HCT116 (cell line): ENCODE measurements at regions not wholly inside any gene's neighbourhood (a gene's known extent, or its start where the extent isn't known, plus 50 kb on each side); places are given as distances from the start of the nearest gene placed in this dataset.

Source experiments
- ATAC-seq: fragments of 200-7000 bp; cut with Tn5 transposase; 2 replicates; pipeline ENCODE4 v1.9.1; 2020; ENCODE audit warnings: mild to moderate bottlenecking, moderate library complexity
- BruUV-seq: library from RNA; stranded (reverse); fragments of 400-500 nt; replicated peaks from 2 replicates; lab custom pipeline; 2021; lab: Mats Ljungman, UMichigan
- CTCF ChIA-PET: fragments of 300-600 bp; sonication (Branson Sonifier 250); formaldehyde crosslinking; loops from one replicate; lab custom pipeline; 2021; ENCODE audit warnings: antibody characterized with exemption; lab: Charles Lee
- POLR2A ChIA-PET: fragments of 300-600, 350-600 bp; sonication (Branson Sonifier 250); formaldehyde crosslinking; loops from one replicate; lab custom pipeline; 2021; ENCODE audit warnings: antibody characterized with exemption; lab: Charles Lee
- RAD21 ChIA-PET, 2 experiments: fragments of 300-600 bp; sonication (Branson Sonifier 250); formaldehyde crosslinking; loops; one replicate each; lab custom pipeline; 2023; ENCODE audit warnings: low total read pairs in 2 of 2; ENCODE audit not compliant: uncharacterized antibody in 2 of 2, unreplicated experiment in 2 of 2, low non-redundant PET in 1 of 2; lab: Charles Lee
- DNase-seq: peaks from one replicate; pipeline ENCODE4 v3.0.0-alpha.2; 2010; ENCODE audit warnings: low read depth, low spot score
- H2AFZ ChIP-seq: fragments of 200-600 bp; shearing (Covaris generic), sonication (generic); 2 replicates; pipeline ENCODE4 v1.6.1; 2017; ENCODE audit warnings: low read depth, mixed run types, mixed read lengths, antibody characterized with exemption, low read length; ENCODE audit not compliant: poor library complexity, severe bottlenecking
- H3K27ac ChIP-seq: 2 replicates; pipeline ENCODE4 v1.5.1; 2012; ENCODE audit warnings: low read depth, low read length
- H3K27me3 ChIP-seq: fragments of 200-600 bp; sonication (generic); 2 replicates; pipeline ENCODE4 v1.6.1; 2016; ENCODE audit warnings: mixed run types, low read length, mixed read lengths; ENCODE audit not compliant: insufficient read depth
- H3K36me3 ChIP-seq, 2 experiments: fragments of 200-500 bp in 1 of 2; fragments of 200-600 bp in 1 of 2; sonication (Bioruptor generic) in 1 of 2; sonication (generic) in 1 of 2; 2 replicates each; pipeline versions ENCODE4 v1.5.1 to v1.6.1; 2014 to 2016; ENCODE audit warnings: low read length in 2 of 2, inconsistent platforms in 1 of 2, mixed read lengths in 1 of 2, mixed run types in 1 of 2; ENCODE audit not compliant: insufficient read depth in 2 of 2, control insufficient read depth in 1 of 2
- H3K4me1 ChIP-seq, 2 experiments: fragments of 200-600 bp in 1 of 2; sonication (generic) in 1 of 2; 2 replicates each; pipeline versions ENCODE4 v1.5.1 to v1.6.1; 2012 to 2017; ENCODE audit warnings: low read length in 2 of 2, inconsistent platforms in 1 of 2, mild to moderate bottlenecking in 1 of 2, mixed read lengths in 1 of 2, mixed run types in 1 of 2, moderate library complexity in 1 of 2; ENCODE audit not compliant: insufficient read depth in 2 of 2, control insufficient read depth in 1 of 2
- H3K4me2 ChIP-seq: fragments of 200-600 bp; sonication (generic); 2 replicates; pipeline ENCODE4 v1.6.1; 2017; ENCODE audit warnings: mixed run types, low read length, mixed read lengths
- H3K4me3 ChIP-seq, 2 experiments: fragments of 200-600 bp in 1 of 2; sonication (generic) in 1 of 2; replicated peaks in 1 of 2; 2 replicates each; pipeline ENCODE4 v1.5.1; 2011 to 2016; ENCODE audit warnings: low read length in 2 of 2, control low read depth in 1 of 2, low read depth in 1 of 2, mild to moderate bottlenecking in 1 of 2, mixed read lengths in 1 of 2, mixed run types in 1 of 2
- H3K79me2 ChIP-seq: fragments of 200-600 bp; sonication (generic); 2 replicates; pipeline ENCODE4 v1.6.1; 2017; ENCODE audit warnings: mild to moderate bottlenecking, mixed run types, low read length, moderate library complexity, mixed read lengths; ENCODE audit not compliant: insufficient read depth
- H3K9ac ChIP-seq: fragments of 200-600 bp; sonication (generic); 2 replicates; pipeline ENCODE4 v1.6.1; 2016; ENCODE audit warnings: low read length, mixed read lengths
- H3K9me2 ChIP-seq: fragments of 200-600 bp; sonication (generic), shearing (Covaris generic); 2 replicates; pipeline ENCODE4 v1.6.1; 2017; ENCODE audit warnings: mixed run types, mild to moderate bottlenecking, moderate library complexity; ENCODE audit not compliant: insufficient read depth
- H3K9me3 ChIP-seq, 2 experiments: fragments of 200-500 bp in 1 of 2; fragments of 200-600 bp in 1 of 2; sonication (Bioruptor generic) in 1 of 2; sonication (generic) in 1 of 2; 2 replicates each; pipeline ENCODE4 v1.6.1; 2014 to 2017; ENCODE audit warnings: low read length in 2 of 2, mixed read lengths in 2 of 2, inconsistent platforms in 1 of 2, low read depth in 1 of 2, mild to moderate bottlenecking in 1 of 2, mixed run types in 1 of 2, moderate library complexity in 1 of 2; ENCODE audit not compliant: control insufficient read depth in 1 of 2, insufficient read depth in 1 of 2
- H4K20me1 ChIP-seq: fragments of 200-600 bp; sonication (generic), shearing (Covaris generic); 2 replicates; pipeline ENCODE4 v1.6.1; 2017; ENCODE audit warnings: mixed run types, mild to moderate bottlenecking, moderate library complexity; ENCODE audit not compliant: insufficient read depth
- ATF3 ChIP-seq: IDR thresholded peaks from 2 replicates; pipeline ENCODE4 v1.6.1; 2012
- CEBPB ChIP-seq: IDR thresholded peaks from 2 replicates; pipeline ENCODE4 v1.6.1; 2012; ENCODE audit warnings: low read depth
- CTCF ChIP-seq, 3 experiments: fragments of 200-600 bp in 1 of 3; sonication (generic) in 1 of 3; IDR thresholded peaks in 2 of 3; conservative IDR thresholded peaks in 1 of 3; 2 replicates each; pipeline ENCODE4 v1.5.1; 2012 to 2017; ENCODE audit warnings: low read depth in 2 of 3, low read length in 2 of 3, antibody characterized with exemption in 1 of 3, borderline replicate concordance in 1 of 3, control low read depth in 1 of 3, mild to moderate bottlenecking in 1 of 3, mixed read lengths in 1 of 3, mixed run types in 1 of 3, moderate library complexity in 1 of 3; ENCODE audit not compliant: insufficient read depth in 1 of 3
- EGR1 ChIP-seq: IDR thresholded peaks from 2 replicates; pipeline ENCODE4 v1.6.1; 2012; ENCODE audit warnings: low read depth
- ELF1 ChIP-seq: IDR thresholded peaks from 2 replicates; pipeline ENCODE4 v1.6.1; 2012; ENCODE audit warnings: low read depth, borderline replicate concordance
- MAX ChIP-seq: IDR thresholded peaks from 2 replicates; pipeline ENCODE4 v1.6.1; 2012
- POLR2AphosphoS5 ChIP-seq: IDR thresholded peaks from 2 replicates; pipeline ENCODE4 v1.6.1; 2011; ENCODE audit warnings: mild to moderate bottlenecking, low read depth, low read length, moderate library complexity
- SIN3A ChIP-seq: IDR thresholded peaks from 2 replicates; pipeline ENCODE4 v1.6.1; 2012; ENCODE audit warnings: low read depth
- SP1 ChIP-seq: IDR thresholded peaks from 2 replicates; pipeline ENCODE4 v1.6.1; 2012; ENCODE audit warnings: low read depth
- TCF7L2 ChIP-seq: IDR thresholded peaks from 2 replicates; pipeline ENCODE4 v1.7.0; 2011; ENCODE audit warnings: borderline replicate concordance, inconsistent platforms; ENCODE audit not compliant: insufficient read depth, insufficient read length; ENCODE audit errors: extremely low read depth
- YY1 ChIP-seq: IDR thresholded peaks from 2 replicates; pipeline ENCODE4 v1.6.1; 2011; ENCODE audit warnings: low read length, low read depth, moderate library complexity, mild to moderate bottlenecking; ENCODE audit not compliant: insufficient replicate concordance; ENCODE audit errors: extremely low read depth
- ZBTB33 ChIP-seq: IDR thresholded peaks from 2 replicates; pipeline ENCODE4 v1.6.1; 2011; ENCODE audit warnings: mild to moderate bottlenecking, low read length, moderate library complexity; ENCODE audit not compliant: insufficient replicate concordance; ENCODE audit errors: extremely low read depth
- ZFX ChIP-seq: fragments of 450-650 bp; IDR thresholded peaks from 2 replicates; pipeline ENCODE4 v1.6.1; 2017
- ZNF274 ChIP-seq: fragments of 200-500 bp; sonication (Bioruptor generic); IDR thresholded peaks from 2 replicates; pipeline ENCODE4 v1.6.1; 2014; ENCODE audit warnings: mild to moderate bottlenecking, low read depth, low read length, inconsistent platforms
- intact Hi-C: fragments of 100-400 bp; cut with micrococcal nuclease; formaldehyde crosslinking; loops from 2 replicates; pipeline ENCODE4 v1.10.0; 2022

GRCh38 chr11:91082255-91082654 lies 859.4 kb upstream of the CHORDC1 start (continued):
- TF ChIP-seq ZBTB33 (no peak), ATF3 (no peak), CTCF (IDR thresholded peaks at IDR 0.05 in 2 of 3, conservative IDR thresholded peaks at IDR 0.05 in 1 of 3; ENCODE audit: borderline replicate concordance in 1 of 3, insufficient read depth in 1 of 3, low read depth in 2 of 3, low read length in 2 of 3) (no peak)
- TF ChIP-seq, all 23 proteins: peak for 0

- DNase-seq (no peak), ATAC-seq (no peak)
- H3K9me2 ChIP-seq = no peaks in the 10 kb centered on the region
- RAD21 ChIA-PET = no interaction called here
- no peak overlapping the region for H3K9ac ChIP-seq
- no peaks in the 10 kb centered on the region for H3K36me3 ChIP-seq
- POLR2A ChIA-PET = no interaction called here
- H4K20me1 ChIP-seq = no peaks in the 10 kb centered on the region
- peaks cover 0 to 3% of the 10 kb centered on the region in 2 experiments; a peak in 2 of 4 replicates for H3K9me3 ChIP-seq
- H3K4me2 ChIP-seq = no peak overlapping the region
- intact Hi-C loops = no loop called here
- no peaks in the 10 kb centered on the region for H3K27me3 ChIP-seq
- H3K4me3 ChIP-seq = no peak overlapping the region
- H2AFZ ChIP-seq = no peak overlapping the region
- no peaks in the 10 kb centered on the region for H3K79me2 ChIP-seq
- no peaks in the 10 kb centered on the region for H3K4me1 ChIP-seq
- CTCF ChIA-PET = no interaction called here
- H3K27ac ChIP-seq = no peak overlapping the region
- no TSS peak for BruUV-seq
- TF ChIP-seq YY1 (no peak), TCF7L2 (no peak), POLR2AphosphoS5 (no peak), ELF1 (no peak), SP1 (no peak), ZBTB33 (no peak), ZNF274 (no peak), ZFX (no peak), CEBPB (no peak), MAX (no peak), SIN3A (no peak), EGR1 (no peak), CTCF (IDR thresholded peaks at IDR 0.05 in 2 of 3, conservative IDR thresholded peaks at IDR 0.05 in 1 of 3; ENCODE audit: borderline replicate concordance in 1 of 3, insufficient read depth in 1 of 3, low read depth in 2 of 3, low read length in 2 of 3) (no peak)
These were observed 858.7 kb upstream of the CHORDC1 start for GRCh38 chr11:91081440-91082043.
